HG03108 (cell line): ENCODE measurements at regions not wholly inside any gene's neighbourhood (a gene's known extent, or its start where the extent isn't known, plus 50 kb on each side); places are given as distances from the start of the nearest gene placed in this dataset.
"Not testable (repeated sequence)": the region's sequence is repeated elsewhere in the genome, so short reads cannot be mapped to it uniquely, and the experiment has no call there.

Source experiments
- ATAC-seq: cut with Tn5 transposase; IDR thresholded peaks from one replicate; pipeline ENCODE4 v1.9.1; 2021; ENCODE audit warnings: moderate library complexity; ENCODE audit not compliant: unreplicated experiment

DNA sequence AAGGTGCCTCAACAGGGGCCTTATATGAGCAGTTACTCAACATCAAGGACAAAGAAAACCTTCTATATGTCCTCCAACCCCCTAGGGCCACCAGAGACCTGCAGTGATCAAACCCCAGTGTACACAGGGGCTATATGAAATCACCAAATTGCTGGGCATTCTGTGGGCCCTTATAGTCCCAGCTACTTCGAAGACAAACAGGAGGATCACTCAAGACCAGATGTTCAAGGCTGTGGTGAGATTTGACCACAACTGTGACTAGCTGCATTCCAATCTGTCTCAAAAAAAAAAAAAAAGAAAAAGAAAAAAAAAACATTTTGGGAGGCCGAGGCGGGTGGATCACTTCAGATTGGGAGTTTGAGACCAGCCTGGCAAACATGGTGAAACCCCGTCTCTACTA, 51.0 kb upstream of the PRB2 start:
- ATAC-seq = no peak

- no peak for ATAC-seq
Measured at GRCh38 chr12:11457996-11458645, 62.8 kb upstream of the PRB2 start.

GRCh38 chr12:11460343-11461023, 65.1 kb upstream of the PRB2 start:
- ATAC-seq = no peak

- no peak for ATAC-seq
Measured at GRCh38 chr12:11461433-11461832, 66.1 kb upstream of the PRB2 start.

DNA sequence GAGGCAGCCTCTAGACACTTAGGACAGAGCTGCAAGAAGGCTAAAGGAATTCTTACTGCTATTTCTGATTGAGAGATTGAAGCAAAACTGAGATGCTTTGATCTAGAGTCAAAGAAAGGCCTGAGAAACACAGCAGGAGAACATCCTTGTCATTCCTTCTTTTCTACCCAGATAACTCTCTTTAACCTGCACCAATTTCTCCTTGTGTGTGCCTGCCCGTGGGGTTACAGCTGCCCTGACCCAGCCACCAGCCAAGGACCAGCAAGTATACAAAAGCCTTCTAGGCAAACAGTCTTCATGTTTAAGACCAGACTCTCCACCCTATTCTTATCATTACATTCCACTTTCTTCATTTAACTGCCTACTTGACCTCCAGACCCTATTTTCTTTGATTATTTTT, 81.7 kb upstream of the PRB2 start:
- ATAC-seq = no peak

- ATAC-seq = no peak
Measured at GRCh38 chr12:11482955-11483354, 87.6 kb upstream of the PRB2 start.

GRCh38 chr12:11486623-11487444, 91.5 kb upstream of the PRB2 start:
- ATAC-seq = peak; percentile 66

DNA sequence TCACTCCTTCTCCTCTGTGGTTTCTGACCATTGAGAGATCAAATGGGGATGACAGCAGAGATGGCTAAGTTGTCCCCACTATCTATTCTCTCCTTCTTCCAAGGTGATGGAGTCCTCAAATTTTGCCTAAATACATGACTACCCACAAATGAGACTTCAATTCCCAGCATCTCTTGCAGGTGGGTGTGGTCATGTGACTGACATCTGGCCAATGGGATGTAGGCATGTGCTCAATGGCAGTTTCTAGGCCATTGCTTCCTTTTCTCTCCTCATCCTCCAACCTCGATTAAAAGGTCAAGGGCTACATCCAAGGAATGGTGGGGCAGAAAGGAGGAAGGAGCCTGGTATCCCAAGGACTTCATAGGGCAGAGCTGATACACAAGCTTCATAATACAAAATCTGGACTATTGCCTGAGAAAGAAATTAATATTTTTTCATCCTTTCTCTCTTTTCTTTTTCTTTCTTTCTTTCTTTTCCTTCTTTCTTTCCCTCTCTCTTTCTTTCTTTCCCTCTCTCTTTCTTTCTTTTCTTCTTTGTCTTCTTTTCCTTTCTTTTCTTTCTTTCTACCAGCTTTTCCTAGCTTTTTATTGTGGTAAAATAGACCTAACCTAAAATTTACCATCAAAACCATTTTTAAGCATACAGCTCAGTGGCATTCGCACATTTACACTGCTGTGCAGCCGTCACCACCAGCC, 100.9 kb upstream of the PRB2 start:
- no peak for ATAC-seq

- no peak for ATAC-seq
Measured at GRCh38 chr12:11497438-11497837, 102.1 kb upstream of the PRB2 start.

DNA sequence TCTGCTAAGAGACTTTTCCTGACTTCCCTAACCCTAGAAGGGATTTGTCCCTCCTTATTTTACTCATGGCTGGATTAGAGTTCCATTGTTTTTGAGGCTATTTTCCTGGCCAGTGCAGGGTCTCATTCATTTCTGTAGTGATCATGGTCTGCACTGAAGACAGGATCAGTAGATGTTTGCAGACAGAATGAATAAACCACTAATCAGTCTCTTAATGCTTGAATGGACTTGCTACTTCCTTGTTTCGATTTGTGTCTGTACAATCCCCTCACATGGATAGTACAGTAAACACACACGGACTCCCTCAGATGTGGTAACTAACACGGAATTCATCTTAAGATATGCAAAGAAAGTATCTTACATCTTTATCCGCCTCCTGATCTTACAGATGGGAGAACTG, 102.6 kb upstream of the PRB2 start:
- no peak for ATAC-seq

DNA sequence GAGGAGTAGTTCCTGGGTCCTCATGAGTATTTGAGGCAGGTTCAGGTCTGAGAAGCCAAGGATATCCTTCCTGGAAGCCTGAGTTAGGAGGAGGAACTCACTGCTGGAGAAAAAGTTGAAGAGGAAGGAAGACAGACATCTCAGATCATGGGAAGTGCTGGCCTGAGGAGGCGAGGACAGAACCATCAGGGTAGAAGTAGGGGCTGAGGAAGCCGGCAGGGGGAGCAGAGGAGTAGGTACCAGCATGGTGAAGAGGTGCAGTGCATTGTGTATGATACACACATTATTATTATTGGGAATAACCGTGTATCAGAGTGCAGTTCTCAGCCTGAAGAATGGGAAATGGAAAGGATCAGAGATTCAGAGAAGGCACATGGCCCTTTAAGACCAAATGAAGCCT, 103.2 kb upstream of the PRB2 start:
- ATAC-seq = not testable (repeated sequence)

GRCh38 chr12:11499806-11500187, 104.4 kb upstream of the PRB2 start:
- ATAC-seq = no peak

DNA sequence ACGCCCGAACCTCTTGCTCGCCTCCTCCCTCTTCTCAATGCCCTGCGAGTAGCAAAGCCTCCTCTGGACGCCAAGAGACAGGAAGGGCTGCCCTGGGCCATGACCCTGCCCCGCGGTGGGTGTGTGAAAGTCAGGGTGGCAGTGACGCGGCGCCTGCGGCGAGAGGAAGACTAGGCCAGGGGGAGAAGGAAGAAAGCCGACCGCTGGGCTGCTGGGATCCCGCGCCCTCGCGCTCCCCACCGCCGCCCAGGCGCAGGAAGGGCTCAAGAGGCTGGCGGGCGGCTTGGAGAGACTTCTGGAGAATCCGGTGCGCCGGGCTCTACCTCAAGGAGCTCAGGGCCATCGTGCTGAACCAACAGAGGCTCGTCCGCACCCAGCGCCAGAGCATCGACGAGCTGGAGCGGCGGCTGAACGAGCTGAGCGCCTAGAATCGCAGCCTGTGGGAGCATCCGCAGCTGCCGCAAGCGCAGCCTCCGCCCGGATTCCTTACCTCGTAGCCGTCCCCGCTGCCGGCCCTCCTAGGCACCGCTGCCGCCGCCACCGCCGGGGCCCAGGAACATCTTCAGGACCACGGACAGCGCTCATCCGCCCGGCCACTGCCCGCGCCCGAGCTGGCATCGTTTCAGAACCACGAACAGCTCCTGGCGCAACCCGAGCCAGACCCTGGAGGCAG, 105.0 kb upstream of the PRB2 start:
- peak; percentile 64 for ATAC-seq

DNA sequence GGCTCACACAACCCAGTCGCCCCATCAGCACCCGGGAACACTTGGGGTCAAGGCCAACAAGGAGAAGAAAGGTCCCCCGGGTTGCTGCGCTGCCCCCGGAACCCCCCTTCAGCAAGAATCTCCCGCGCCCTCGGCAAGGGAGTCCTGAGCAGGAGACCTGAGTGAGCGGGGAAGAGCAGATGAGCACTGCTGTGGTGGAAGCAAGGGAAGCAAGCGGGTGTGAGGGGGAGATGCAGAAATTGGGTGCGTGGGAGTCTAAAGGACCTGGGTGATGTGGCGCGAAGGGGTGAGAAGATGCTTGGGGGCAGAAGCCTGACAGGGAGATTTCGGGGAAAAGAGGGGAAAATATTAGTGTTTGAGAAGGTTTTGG, 105.5 kb upstream of the PRB2 start:
- ATAC-seq = no peak

DNA sequence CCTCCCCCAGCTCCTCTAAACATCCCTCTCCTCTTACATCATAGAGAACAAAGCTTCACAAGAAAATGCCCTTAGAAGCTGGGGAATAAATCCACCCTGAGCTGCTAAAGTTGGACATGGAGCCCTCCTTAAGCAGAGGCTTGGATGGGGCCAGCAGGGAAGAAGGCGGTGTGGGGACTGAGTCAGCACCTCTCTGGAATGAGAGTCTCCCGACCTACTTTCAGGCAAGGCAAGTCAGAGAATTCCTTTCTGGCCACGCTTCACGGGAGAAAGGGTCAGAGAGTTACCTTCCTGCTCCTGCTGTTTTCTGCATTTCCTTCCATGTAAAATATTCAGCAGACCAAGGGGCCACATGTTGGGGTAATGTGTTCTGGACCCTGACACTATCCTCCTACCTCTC, 113.3 kb upstream of the PRB2 start:
- no peak for ATAC-seq

- no peak for ATAC-seq
Measured at GRCh38 chr12:11509326-11509725, 114.0 kb upstream of the PRB2 start.

DNA sequence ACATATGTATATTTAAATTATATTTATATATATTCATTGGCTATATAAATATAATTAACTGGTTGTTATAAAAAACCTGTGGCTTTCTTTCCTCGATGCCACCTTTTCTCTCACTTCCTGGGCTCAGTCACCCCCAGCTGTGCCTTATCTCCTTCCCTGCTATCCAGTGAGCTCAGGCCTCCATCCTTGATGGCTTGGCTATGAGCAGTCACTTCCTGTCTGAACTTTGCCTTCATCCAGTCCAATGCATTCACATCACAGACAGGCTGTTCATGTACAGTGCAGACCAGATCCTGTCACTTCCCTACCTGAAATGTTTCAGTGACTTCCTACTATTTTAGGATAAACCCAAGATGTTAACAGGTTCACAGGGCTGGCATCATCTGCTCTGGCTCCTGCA, 115.3 kb upstream of the PRB2 start:
- ATAC-seq = no peak

DNA sequence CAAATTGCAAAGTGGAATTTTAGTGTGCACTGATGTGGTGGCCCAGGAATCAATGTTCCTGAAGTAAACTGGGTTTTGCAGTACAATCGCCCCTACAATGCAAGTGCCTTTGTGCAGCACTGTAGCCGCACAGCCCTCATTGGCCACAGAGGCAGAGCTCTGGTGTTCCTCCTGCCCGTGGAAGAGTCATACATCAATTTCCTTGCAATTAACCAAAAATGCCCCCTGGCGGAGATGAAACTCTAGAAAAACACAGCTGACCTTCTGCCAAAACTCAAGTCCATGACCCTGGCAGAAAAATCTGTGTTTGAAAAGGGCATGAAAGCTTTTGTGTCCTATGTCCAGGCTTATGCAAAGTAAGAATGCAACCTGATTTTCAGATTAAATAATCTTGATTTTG, 117.9 kb upstream of the PRB2 start:
- ATAC-seq = no peak

DNA sequence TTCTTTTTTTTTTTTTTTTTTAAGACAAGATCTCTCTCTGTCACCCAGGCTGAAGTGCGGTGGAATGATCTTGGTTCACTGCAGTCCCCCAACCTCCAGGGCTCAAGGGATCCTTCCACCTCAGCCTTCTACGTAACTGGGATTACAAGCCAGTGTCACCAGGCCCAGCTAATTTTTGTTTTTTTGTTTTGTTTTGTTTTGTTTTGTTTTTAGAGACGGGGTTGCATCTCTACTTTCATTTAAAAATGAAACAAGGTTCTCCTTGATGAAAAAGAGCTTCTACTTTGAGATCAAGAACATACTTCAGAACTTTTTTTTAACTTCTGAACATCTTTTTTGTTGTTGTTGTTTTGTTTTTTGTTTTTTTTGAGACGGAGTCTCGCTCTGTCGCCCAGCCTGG, 121.7 kb upstream of the PRB2 start:
- no peak for ATAC-seq

DNA sequence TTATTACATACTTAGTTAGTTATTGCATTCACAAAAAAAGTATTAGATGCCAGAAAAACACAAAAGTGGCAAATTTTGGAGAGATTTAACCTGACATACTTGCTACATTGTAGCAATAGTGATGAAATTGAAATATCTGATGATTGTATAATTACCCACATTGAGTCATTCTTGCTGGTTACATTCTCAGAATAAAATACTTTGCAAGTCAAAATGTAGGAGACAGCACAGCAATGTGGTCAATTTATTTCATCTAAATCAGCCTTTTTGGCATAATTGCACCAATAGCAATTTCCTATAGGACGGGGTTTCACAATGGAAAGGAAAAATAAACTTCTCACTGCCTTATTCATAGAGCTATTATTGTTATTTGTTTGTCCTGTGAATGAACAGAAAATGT, 125.0 kb upstream of the ETV6 start:
- ATAC-seq = no peak

GRCh38 chr12:11534064-11534463, 115.4 kb upstream of the ETV6 start:
- ATAC-seq = no peak
